ENCODE measurements at regions not wholly inside any gene's neighbourhood (a gene's known extent, or its start where the extent isn't known, plus 50 kb on each side); places are given as distances from the start of the nearest gene placed in this dataset.

DNA sequence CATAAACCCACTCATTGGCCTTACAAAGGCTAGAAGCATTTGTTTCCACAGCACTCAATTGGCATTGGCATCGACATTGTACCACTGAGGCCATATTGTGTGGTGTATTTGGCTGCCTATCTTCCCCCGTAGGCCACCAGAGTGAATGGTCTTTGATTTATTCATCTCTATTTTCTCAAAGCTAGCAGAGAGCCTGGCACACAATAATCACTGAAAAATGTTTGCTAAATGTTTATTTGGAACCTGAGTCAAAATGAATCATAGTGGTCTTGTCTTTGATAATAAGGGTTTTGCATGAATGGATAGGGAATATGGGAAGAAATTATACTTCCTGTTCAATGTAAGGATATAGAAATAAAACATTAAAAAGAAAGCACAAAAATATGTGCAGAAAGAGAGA lies 107.3 kb upstream of the SLC8A1 start:
- FAIRE-seq (no peak), DNase-seq (ENCODE audit: insufficient read length, low spot score) (no peak)

GRCh38 chr2:40564184-40564583 lies 112.3 kb upstream of the SLC8A1 start:
- FAIRE-seq, result no peak
- DNase-seq (ENCODE audit: insufficient read length, low spot score), result no peak

GRCh38 chr2:40579247-40579646 lies 127.4 kb upstream of the SLC8A1 start:
- FAIRE-seq, result no peak
- DNase-seq (ENCODE audit: insufficient read length, low spot score), result no peak

DNA sequence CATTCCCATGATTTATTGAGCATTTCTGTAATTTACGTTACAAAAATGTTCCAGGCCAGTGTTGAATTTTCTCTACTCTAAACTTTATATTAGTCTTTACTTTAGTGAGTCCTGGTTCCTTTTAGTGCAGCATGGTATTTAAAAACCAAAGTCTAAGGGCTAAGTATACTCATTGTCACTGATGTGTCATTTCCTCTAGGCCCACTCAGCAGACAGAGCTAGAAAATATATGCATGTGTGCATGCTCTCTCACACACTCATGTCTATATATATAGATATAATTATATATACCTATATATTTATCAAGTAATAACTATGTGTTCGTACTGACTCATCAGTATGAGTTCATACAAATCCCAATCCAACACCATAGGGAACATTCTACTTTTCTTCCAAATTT lies 132.5 kb upstream of the SLC8A1 start:
- DNase-seq (ENCODE audit: insufficient read length, low spot score) (no peak), FAIRE-seq (no peak)

- FAIRE-seq, result no peak
- DNase-seq (ENCODE audit: insufficient read length, low spot score), result no peak
These were observed 139.9 kb upstream of the SLC8A1 start for GRCh38 chr2:40591774-40592173.

- no peak for FAIRE-seq
- DNase-seq (ENCODE audit: insufficient read length, low spot score), result no peak
These were observed 140.3 kb upstream of the SLC8A1 start for GRCh38 chr2:40592218-40592617.

GRCh38 chr2:40606862-40607261 lies 155.0 kb upstream of the SLC8A1 start:
- FAIRE-seq (no peak), DNase-seq (ENCODE audit: insufficient read length, low spot score) (no peak)

DNA sequence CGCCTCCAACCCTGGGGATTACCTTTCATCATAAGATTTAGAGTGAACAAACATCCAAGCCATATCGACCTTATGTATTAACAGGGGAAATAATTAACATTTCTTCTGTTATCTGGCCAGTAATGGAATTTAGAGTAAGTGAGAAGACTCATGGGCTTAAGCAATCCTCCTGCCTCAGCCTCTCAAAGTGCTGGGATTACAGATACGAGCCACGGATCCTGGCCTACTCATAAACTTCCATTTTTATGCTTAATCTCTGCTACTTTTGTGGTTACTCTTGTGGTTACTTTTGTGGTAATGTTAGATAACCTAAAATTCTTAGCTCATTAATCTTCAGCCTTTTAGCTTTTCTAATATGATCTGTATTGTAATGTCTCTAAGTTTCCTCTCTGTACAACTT lies 159.3 kb upstream of the SLC8A1 start:
- no peak for FAIRE-seq

GRCh38 chr2:40625849-40626248 lies 174.0 kb upstream of the SLC8A1 start:
- no peak for DNase-seq (ENCODE audit: insufficient read length, low spot score)
- no peak for FAIRE-seq

More for the DNA sequence above, 159.3 kb upstream of the SLC8A1 start:
- DNase-seq (ENCODE audit: insufficient read length, low spot score), result no peak

- DNase-seq (ENCODE audit: insufficient read length, low spot score) (no peak), FAIRE-seq (no peak)
These were observed 176.7 kb upstream of the SLC8A1 start for GRCh38 chr2:40628556-40628955.

DNA sequence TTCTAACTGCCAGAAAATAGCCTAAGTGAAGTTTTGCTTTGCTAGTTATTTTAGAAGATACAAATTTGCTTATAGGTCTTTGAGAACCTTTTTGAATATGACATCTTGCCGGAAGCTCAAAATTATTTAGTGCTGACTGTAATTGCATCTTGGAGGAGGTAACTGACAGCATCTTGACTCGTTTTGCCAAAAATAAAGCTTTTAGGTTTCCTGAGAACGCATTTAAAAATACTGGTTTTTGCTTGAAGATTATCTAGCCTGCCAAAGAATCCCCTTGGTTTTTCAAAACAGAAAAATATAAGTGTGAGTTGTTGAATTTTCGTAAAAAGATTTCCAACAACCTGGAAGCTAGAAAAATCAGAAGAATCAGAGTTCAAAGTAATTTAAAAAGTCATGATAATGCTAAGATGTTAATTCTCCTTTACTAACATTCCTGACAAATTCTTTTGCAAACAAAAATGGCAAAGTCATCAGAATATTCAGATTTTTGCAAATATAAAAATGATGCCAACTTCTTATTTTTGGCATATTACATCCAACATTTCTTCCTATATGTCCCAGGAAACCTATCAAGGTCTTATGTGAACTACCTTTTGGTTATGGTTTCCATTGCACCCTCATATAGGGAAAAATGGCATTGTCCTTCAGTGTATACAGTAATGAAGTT lies 178.0 kb upstream of the SLC8A1 start:
- FAIRE-seq (no peak), DNase-seq (ENCODE audit: insufficient read length, low spot score) (no peak)

- DNase-seq (ENCODE audit: insufficient read length, low spot score) (no peak), FAIRE-seq (no peak)
These were observed 187.4 kb upstream of the SLC8A1 start for GRCh38 chr2:40639320-40639719.

DNA sequence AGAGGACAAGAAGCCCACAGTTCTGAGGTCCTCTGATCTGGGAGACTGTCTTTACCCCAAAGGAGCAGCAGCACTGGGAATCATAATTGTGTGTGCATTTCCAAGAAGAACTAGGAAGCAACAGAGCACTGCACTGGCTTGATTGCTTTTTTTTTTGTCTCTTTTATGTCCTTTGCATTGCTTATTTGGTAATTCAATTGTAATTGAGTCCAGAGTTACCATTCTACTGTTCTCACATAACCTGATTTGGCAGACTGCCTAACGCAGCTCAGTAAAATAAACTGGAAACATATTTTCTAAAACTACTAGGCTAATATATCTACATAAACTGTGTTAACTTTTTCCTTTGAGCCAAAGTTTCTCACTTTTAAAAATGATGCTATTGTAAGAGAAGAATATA lies 190.3 kb upstream of the SLC8A1 start:
- DNase-seq (ENCODE audit: insufficient read length, low spot score) (no peak), FAIRE-seq (no peak)

DNA sequence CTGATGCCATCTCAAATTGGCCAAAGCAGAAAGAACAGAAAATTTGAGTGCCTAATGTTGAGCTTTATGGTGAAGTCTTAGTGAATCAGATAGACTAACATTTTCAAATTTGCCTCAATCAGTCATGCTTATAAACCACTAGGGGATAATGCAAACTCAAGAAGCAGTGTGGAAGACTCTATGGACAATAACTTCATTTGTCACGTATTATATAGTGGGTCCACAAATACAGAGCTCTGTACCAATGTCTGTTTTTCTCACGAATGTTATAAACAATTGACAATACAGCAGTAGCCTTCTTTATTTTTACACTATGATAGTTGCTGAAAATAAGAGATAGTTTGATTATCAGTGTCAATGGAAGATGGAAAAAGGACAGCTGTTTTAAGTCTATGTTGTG lies 190.8 kb upstream of the SLC8A1 start:
- no peak for FAIRE-seq

GRCh38 chr2:40646642-40647041 lies 194.8 kb upstream of the SLC8A1 start:
- no peak for DNase-seq (ENCODE audit: insufficient read length, low spot score)
- no peak for FAIRE-seq

More for the DNA sequence above, 190.8 kb upstream of the SLC8A1 start:
- no peak for DNase-seq (ENCODE audit: insufficient read length, low spot score)

DNA sequence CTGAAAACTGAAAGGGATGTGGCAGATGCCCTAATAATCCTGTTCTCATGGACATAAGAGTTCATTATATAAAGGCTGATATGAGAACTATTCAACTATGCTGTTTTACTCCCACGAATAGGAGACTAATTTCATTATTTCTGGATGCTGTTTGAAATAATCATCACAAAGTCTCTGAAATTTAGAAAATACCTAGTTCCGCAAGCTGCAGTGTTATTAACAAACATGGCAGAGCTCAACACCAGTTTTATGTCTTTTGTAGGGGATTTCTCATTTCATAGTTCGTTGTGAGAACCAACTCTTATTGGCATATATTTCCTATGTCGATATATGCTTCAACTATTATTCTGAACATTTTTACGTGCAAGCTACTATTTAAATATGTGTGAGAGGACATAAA lies 200.3 kb upstream of the SLC8A1 start:
- FAIRE-seq, result no peak
- no peak for DNase-seq (ENCODE audit: insufficient read length, low spot score)

DNA sequence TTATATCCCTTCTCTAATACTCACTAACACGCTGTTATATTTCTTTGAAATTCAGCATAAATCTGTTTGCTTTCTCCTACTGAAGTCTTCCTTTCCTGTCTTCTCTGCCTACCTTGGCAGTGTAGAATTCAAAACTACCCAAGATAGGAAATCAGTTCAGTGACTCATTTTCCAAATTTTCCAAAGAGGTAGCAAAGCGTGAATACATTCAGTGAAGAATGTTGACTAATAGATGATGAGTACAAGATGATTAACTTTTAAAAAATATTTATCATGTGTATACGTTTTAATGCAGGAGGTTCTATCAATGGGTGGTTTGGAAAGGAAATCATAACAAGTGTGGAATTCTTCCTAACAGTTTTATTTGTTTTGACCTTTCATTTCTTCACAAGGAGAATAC lies 201.9 kb upstream of the SLC8A1 start:
- FAIRE-seq (no peak), DNase-seq (ENCODE audit: insufficient read length, low spot score) (no peak)

DNA sequence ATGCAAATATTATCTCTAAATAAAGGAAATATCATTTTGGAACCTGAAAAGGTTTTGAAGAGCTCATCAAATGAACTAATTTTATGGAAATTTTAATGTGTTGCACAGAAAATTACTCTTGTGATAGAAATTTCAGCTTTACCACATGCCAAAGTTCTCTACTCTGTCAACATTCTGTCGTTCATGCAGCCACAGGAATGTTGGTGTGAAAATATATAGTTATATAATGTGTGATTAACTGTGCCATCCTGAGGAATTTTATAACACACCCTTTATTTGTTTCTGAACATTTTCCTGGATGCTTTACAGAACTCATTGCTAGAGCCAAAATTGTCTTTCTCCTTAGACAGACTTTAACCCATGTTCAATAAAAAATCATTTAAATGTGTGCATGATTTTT lies 202.5 kb upstream of the SLC8A1 start:
- no peak for DNase-seq (ENCODE audit: insufficient read length, low spot score)
- no peak for FAIRE-seq

- DNase-seq (ENCODE audit: insufficient read length, low spot score) (no peak), FAIRE-seq (no peak)
These were observed 207.1 kb upstream of the SLC8A1 start for GRCh38 chr2:40658941-40659340.

- DNase-seq (ENCODE audit: insufficient read length, low spot score) (no peak), FAIRE-seq (no peak)
These were observed 213.8 kb upstream of the SLC8A1 start for GRCh38 chr2:40665493-40666232.

DNA sequence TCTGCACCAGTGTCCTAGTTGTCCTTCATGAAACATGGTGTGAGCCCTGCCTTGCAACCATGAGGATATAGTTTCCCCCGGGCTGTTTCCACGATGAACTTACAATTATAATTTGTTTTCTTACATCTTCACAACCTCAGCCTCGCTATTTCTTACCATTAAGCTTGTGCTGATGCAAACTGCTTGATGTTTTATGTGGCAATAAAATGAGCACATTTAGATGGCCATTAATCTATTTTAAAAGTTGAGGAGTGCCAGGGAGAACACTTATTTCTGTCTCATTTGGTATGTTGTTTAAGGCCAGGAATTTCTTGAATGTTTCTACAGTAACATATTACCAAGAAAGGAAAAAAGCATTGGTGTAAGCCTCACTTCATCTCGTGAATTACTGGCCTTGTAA lies 214.5 kb upstream of the SLC8A1 start:
- FAIRE-seq, result no peak
- no peak for DNase-seq (ENCODE audit: insufficient read length, low spot score)

- DNase-seq (ENCODE audit: insufficient read length, low spot score) (no peak), FAIRE-seq (no peak)
These were observed 216.5 kb upstream of the SLC8A1 start for GRCh38 chr2:40668425-40668824.

Measured in GM19239 (cell line).